ENCODE measurements at regions not wholly inside any gene's neighbourhood (a gene's known extent, or its start where the extent isn't known, plus 50 kb on each side); places are given as distances from the start of the nearest gene placed in this dataset.

GRCh38 chr3:127088511-127089351 lies 104.2 kb upstream of the PRR23E start:
- no peaks in the 10 kb centered on the region for H3K4me1 ChIP-seq (ENCODE audit: low read depth)
- H3K9me3 ChIP-seq (ENCODE audit: low read depth) = no peaks in the 10 kb centered on the region
- H3K27ac ChIP-seq = no peak overlapping the region
- TF ChIP-seq, protein P1, sequence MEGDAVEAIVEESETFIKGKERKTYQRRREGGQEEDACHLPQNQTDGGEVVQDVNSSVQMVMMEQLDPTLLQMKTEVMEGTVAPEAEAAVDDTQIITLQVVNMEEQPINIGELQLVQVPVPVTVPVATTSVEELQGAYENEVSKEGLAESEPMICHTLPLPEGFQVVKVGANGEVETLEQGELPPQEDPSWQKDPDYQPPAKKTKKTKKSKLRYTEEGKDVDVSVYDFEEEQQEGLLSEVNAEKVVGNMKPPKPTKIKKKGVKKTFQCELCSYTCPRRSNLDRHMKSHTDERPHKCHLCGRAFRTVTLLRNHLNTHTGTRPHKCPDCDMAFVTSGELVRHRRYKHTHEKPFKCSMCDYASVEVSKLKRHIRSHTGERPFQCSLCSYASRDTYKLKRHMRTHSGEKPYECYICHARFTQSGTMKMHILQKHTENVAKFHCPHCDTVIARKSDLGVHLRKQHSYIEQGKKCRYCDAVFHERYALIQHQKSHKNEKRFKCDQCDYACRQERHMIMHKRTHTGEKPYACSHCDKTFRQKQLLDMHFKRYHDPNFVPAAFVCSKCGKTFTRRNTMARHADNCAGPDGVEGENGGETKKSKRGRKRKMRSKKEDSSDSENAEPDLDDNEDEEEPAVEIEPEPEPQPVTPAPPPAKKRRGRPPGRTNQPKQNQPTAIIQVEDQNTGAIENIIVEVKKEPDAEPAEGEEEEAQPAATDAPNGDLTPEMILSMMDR (IDR thresholded peaks at IDR 0.05; ENCODE audit: low read depth, low read length) = no peak
- H3K36me3 ChIP-seq = no peaks in the 10 kb centered on the region
- no peaks in the 10 kb centered on the region for H3K27me3 ChIP-seq
- DNase-seq (ENCODE audit: low read depth in 1 of 2, low spot score in 1 of 2) = no peak
- no peak overlapping the region for H3K4me3 ChIP-seq

GRCh38 chr3:127089486-127090145 lies 103.3 kb upstream of the PRR23E start:
- Histone ChIP-seq H3K27ac (no peak overlapping the region), H3K36me3 (no peaks in the 10 kb centered on the region), H3K4me3 (no peak overlapping the region), H3K9me3 (ENCODE audit: low read depth) (no peaks in the 10 kb centered on the region), H3K4me1 (ENCODE audit: low read depth) (no peaks in the 10 kb centered on the region), H3K27me3 (no peaks in the 10 kb centered on the region)
- TF ChIP-seq, protein P1 (IDR thresholded peaks at IDR 0.05; ENCODE audit: low read depth, low read length) = no peak
- DNase-seq (ENCODE audit: low read depth in 1 of 2, low spot score in 1 of 2) = peak in 1 of 2 donors; percentile 71

- no peak for DNase-seq (ENCODE audit: low read depth in 1 of 2, low spot score in 1 of 2)
- no peaks in the 10 kb centered on the region for H3K36me3 ChIP-seq
- no peak overlapping the region for H3K4me3 ChIP-seq
- TF ChIP-seq, protein P1 (IDR thresholded peaks at IDR 0.05; ENCODE audit: low read depth, low read length) = no peak
- H3K4me1 ChIP-seq (ENCODE audit: low read depth) = no peaks in the 10 kb centered on the region
- H3K9me3 ChIP-seq (ENCODE audit: low read depth) = no peaks in the 10 kb centered on the region
- H3K27ac ChIP-seq = no peak overlapping the region
- no peaks in the 10 kb centered on the region for H3K27me3 ChIP-seq
These were observed 102.4 kb upstream of the PRR23E start for GRCh38 chr3:127090218-127091160.

GRCh38 chr3:127091376-127091775 lies 101.6 kb upstream of the PRR23E start:
- no peaks in the 10 kb centered on the region for H3K27me3 ChIP-seq
- TF ChIP-seq, protein P1 (IDR thresholded peaks at IDR 0.05; ENCODE audit: low read depth, low read length) = no peak

GRCh38 chr3:127092368-127092767 lies 100.6 kb upstream of the PRR23E start:
- no peaks in the 10 kb centered on the region for H3K4me1 ChIP-seq (ENCODE audit: low read depth)
- DNase-seq (ENCODE audit: low read depth in 1 of 2, low spot score in 1 of 2) = no peak
- no peak overlapping the region for H3K4me3 ChIP-seq
- H3K27ac ChIP-seq = no peak overlapping the region
- H3K36me3 ChIP-seq = no peaks in the 10 kb centered on the region
- H3K27me3 ChIP-seq = no peaks in the 10 kb centered on the region
- TF ChIP-seq, protein P1 (IDR thresholded peaks at IDR 0.05; ENCODE audit: low read depth, low read length) = no peak
- H3K9me3 ChIP-seq (ENCODE audit: low read depth) = no peaks in the 10 kb centered on the region

More at GRCh38 chr3:127091376-127091775, 101.6 kb upstream of the PRR23E start:
- H3K36me3 ChIP-seq = no peaks in the 10 kb centered on the region
- no peak overlapping the region for H3K4me3 ChIP-seq
- no peaks in the 10 kb centered on the region for H3K4me1 ChIP-seq (ENCODE audit: low read depth)
- H3K27ac ChIP-seq = no peak overlapping the region
- no peaks in the 10 kb centered on the region for H3K9me3 ChIP-seq (ENCODE audit: low read depth)
- DNase-seq (ENCODE audit: low read depth in 1 of 2, low spot score in 1 of 2) = no peak
